B cell (primary cell): ENCODE measurements at regions not wholly inside any gene's neighbourhood (a gene's known extent, or its start where the extent isn't known, plus 50 kb on each side); places are given as distances from the start of the nearest gene placed in this dataset.

Source experiments
- CTCF ChIP-seq: fragments of 200-600 bp; IDR thresholded peaks from one replicate; pipeline ENCODE4 v1.8.0; 2022; ENCODE audit warnings: antibody characterized with exemption, mild to moderate bottlenecking
- EZH2 ChIP-seq: IDR thresholded peaks from 2 replicates; pipeline ENCODE4 v1.6.1; 2012; ENCODE audit warnings: borderline replicate concordance, low read depth, mild to moderate bottlenecking, moderate library complexity, low read length; ENCODE audit not compliant: insufficient read depth, poor library complexity, severe bottlenecking

GRCh38 chr3:59551834-59552233 lies 502.0 kb upstream of the CFAP20DC start:
- TF ChIP-seq EZH2 = no peak
- TF ChIP-seq CTCF = no peak
